ENCODE measurements at regions not wholly inside any gene's neighbourhood (a gene's known extent, or its start where the extent isn't known, plus 50 kb on each side); places are given as distances from the start of the nearest gene placed in this dataset.
"Not testable (repeated sequence)": the region's sequence is repeated elsewhere in the genome, so short reads cannot be mapped to it uniquely, and the experiment has no call there.

GRCh38 chr16:21487956-21488355, 111.4 kb upstream of the METTL9 start:
- DNase-seq (ENCODE audit: extremely low read depth, low read depth, low spot score) = not testable (repeated sequence)

DNA sequence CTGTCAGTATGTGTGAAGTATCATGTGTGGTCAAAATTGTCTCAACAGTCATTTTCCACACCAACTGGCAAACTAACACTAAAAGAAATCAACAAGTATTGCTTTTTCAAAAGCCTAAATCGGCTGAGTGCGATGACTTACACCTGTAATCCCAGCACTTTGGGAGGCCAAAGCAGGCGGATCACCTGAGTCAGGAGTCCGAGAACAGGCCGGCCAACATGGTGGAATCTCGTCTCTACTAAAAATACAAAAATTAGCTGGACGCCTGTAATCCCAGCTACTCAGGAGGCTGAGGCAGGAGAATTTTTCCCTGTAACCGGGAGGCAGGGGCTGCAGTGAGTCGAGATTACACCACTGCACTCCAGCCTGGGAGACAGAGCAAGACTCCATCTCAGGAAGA, 100.3 kb upstream of the METTL9 start:
- not testable (repeated sequence) for DNase-seq (ENCODE audit: extremely low read depth, low read depth, low spot score)

DNA sequence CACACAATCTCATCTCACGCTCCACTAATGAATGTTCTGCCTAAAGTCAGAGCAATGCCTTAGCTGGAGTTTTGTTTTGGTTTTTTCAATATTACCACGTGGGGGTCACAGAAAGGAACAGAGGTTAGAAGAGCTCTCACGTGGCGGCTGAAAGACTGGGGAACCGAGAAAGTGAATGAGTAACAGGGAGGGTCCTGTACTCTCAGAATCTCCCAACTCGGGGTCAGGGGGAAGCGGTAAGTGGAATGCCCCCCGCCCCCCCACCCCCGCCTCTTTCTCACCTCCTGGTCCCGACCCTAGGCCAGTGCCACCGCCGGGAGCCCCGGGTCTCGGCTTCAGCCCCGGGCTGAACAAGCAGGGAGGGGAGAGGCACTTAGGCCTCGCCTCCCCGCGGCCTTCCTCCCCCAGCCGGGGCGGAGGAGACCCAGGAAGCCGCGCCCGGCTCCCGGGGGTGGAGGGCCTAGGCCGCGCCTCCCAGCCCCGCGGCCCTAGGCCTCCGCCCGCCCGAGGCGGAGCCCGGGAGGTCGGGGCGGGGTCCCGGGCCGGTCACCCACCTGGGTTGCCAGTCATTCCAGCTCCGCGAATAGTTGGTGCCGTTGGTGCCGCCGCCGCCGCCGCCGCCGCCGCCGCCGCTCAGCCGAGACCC, 98.0 kb upstream of the METTL9 start:
- not testable (repeated sequence) for DNase-seq (ENCODE audit: extremely low read depth, low read depth, low spot score)

GRCh38 chr16:21501869-21502667, 97.3 kb upstream of the METTL9 start:
- DNase-seq (ENCODE audit: extremely low read depth, low read depth, low spot score) = peak; percentile 44

DNA sequence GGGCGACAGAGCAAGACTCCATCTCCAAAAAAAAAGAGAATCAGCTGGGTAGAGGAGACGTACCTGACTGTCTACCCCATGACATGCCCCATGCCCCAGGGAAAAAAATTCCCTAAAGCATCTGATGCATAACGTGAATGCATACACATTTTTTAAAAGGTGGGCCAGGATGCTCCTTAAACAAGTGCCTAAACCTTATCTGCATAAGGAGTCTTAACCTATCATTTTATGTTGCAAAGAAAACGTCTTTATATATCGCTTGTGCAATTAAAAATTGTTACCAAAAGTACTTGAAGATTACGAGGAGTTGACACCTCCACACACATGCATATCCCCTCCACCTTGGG, 95.8 kb upstream of the METTL9 start:
- not testable (repeated sequence) for DNase-seq (ENCODE audit: extremely low read depth, low read depth, low spot score)

DNA sequence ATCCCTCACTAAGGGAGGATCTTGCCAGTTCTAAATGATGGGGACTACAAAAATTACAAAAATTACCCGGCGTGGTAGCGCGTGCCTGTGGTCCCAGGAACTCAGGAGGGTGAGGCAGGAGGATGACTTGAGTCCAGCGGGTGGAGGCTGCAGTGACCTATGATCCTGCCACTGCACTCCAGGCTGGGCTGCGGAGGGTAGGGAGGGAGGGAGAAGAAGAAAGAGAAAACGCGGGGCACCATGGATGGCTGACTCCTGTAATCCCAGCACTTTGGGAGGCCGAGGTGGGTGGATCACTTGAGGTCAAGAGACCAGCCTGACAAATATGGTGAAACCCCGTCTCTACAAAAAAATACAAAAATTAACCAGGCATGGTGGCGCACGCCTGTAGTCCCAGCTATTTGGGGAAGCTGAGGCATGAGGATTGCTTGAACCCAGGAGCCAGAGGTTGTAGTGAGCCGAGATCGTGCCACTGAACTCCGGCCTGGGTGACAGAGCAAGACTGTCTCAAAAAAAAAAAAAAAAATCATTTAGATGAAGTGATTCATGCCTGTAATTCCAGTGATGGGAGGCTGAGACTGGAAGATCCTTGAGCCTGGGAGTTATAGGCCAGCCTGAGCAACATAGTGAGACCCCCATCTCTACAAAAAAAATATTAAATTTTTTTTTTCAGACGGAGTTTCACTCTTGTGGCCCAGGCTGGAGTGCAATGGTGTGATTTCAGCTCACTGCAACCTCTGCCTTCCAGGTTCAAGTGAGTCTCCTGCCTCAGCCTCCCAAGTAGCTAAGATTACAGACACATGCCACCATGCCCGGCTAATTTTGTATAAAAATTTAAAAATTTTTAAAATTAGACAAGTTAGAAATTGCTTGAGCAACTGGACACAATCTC, 95.2 kb upstream of the METTL9 start:
- not testable (repeated sequence) for DNase-seq (ENCODE audit: extremely low read depth, low read depth, low spot score)

- not testable (repeated sequence) for DNase-seq (ENCODE audit: extremely low read depth, low read depth, low spot score)
These were observed 93.4 kb upstream of the METTL9 start for GRCh38 chr16:21505751-21506520.

GRCh38 chr16:21506857-21507456, 92.4 kb upstream of the METTL9 start:
- DNase-seq (ENCODE audit: extremely low read depth, low read depth, low spot score) = not testable (repeated sequence)

- not testable (repeated sequence) for DNase-seq (ENCODE audit: extremely low read depth, low read depth, low spot score)
These were observed 91.6 kb upstream of the METTL9 start for GRCh38 chr16:21507631-21508305.

DNA sequence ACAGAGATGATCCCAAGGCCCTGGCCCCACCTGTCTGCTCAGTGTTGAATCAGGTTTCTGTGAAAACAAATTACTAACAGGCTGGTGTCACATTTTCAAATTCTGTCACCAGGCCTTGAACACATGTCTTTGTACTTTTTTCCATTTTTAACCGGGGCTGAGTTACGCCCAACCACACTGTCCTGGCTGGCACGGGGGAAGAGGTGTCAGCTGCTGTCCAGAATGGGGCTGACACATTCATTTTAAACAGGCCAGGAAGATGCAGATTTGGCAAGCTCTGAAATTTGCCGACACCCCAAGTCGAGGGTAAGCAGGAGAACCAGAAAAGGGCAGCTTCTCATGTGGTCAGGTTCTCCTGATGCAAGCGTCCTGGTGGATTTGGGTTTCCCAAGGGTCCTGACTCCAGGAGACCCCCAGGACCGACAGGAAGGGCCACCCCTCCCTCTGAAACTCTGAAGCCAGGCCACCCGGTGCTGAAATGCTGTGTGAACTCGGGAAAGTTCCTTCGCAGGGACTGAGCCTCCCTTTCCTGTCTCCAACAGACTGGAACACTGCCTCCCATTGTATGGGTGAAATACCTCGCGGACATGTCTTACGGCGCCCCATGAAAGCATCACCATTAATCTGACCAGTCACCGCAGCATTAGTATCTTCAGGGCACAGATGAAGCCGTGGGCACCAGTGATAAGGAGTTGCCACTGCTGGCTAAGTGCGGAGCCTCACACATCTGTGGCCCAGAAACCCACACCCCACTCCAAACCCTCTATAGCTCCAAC, 90.5 kb upstream of the METTL9 start:
- not testable (repeated sequence) for DNase-seq (ENCODE audit: extremely low read depth, low read depth, low spot score)

- DNase-seq (ENCODE audit: extremely low read depth, low read depth, low spot score) = not testable (repeated sequence)
These were observed 89.8 kb upstream of the METTL9 start for GRCh38 chr16:21509437-21510086.

DNA sequence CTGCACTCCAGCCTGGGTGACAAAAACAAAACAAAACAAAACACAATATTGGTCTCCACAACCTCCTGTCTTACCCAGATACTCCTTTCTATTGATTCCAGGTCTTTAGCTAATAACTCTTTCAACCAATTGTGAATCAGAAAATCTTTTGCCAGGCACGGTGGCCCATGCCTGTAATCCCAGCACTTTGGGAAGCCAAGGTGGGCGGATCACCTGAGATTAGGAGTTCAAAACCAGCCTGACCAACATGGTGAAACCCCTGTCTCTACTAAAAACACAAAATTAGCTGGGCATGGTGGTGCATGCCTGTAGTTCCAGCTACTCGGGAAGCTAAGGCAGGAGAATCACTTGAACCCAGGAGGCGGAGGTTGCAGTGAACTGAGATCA, 88.5 kb upstream of the METTL9 start:
- DNase-seq (ENCODE audit: extremely low read depth, low read depth, low spot score) = not testable (repeated sequence)

DNA sequence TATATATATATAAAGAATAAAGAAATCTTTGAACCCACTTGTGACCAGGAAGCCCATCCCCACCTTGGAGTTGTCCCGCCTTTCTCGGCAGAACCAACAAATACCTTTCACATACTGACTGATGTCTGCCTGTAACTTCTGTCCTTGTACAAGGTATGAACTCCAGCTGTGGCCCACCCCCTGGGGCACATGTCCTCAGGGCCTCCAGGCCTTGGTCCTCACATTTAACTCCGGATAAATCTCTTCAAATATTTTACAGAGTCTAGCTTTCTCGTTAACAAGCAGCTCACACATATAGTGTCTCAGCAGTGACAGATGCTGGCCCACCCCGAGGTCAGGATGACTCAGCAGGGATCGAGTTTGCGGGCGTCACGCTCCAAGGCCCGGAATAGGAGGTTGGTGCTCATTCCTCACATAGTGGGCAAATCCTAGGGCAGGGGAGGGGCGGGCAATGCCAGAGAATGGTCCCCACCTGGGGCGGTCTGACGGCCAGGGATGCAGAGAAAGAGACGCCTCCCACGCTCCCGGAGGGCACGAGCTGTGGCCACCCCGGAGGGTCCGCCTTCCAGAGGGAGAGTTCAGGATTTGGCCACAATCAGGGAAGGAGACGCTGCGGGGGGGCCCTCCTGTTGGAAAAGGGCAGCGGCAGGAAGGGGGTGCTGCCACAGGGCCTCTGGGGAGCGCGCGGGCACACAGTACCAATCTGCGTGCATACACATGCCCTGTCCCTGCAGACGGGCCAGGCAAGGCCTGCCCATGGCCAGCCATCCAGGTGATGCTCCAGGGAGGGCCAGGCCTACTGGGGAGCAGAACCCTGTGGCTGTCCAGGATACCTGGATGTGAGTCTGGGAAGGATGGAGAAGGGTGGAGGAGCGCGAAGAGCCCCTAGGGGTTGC, 87.8 kb upstream of the METTL9 start:
- not testable (repeated sequence) for DNase-seq (ENCODE audit: extremely low read depth, low read depth, low spot score)

- not testable (repeated sequence) for DNase-seq (ENCODE audit: extremely low read depth, low read depth, low spot score)
These were observed 86.8 kb upstream of the METTL9 start for GRCh38 chr16:21512280-21513192.

DNA sequence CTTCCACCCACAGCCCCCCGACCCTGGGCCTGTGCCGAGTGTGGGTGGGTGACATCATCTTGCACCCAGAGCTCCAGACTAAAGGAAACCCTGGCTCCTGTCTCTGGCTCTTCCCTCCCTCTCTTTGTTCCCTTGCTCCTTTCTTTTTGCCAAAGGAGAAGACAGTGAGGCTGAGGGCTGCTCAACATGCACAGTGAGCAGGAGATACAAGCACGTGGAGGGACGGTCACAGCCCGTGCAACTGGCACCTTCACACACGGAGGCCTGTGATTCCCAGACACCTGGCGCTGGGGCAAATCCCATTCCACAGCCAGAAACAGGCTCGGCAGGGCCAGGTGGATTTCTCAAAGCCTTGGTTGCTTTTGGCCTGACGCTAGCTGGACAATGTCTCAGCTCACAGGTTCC, 86.0 kb upstream of the METTL9 start:
- not testable (repeated sequence) for DNase-seq (ENCODE audit: extremely low read depth, low read depth, low spot score)

- not testable (repeated sequence) for DNase-seq (ENCODE audit: extremely low read depth, low read depth, low spot score)
These were observed 85.4 kb upstream of the METTL9 start for GRCh38 chr16:21513812-21514473.

All from glomerular endothelial cell (primary cell).